ENCODE measurements at regions not wholly inside any gene's neighbourhood (a gene's known extent, or its start where the extent isn't known, plus 50 kb on each side); places are given as distances from the start of the nearest gene placed in this dataset.

DNA sequence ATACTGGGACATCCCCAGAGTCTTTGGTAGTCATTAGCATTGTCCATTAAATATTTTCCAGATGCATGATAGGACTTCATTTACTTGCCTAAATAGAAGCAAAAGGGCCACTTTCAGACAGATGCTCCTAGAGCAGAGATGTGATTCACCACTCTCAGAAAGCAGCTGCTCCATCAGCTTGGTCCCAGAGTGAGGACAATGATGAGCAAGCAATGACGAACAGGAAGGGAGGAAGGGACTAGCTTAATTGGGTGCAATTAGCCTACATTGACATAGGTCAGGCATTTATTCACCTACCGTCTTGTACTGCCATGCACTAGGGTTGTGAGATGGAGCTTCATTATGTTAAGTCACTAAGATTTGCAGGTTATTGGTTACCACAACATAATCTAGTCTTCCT is 85.1 kb upstream of the PLXNA2 start:
- Histone ChIP-seq H3K36me3 (ENCODE audit: control insufficient read depth in 1 of 2, insufficient read depth in 2 of 2, low read depth in 1 of 2, low read length in 2 of 2) (no peaks in the 10 kb centered on the region), H3K79me1 (replicated peaks; ENCODE audit: low read length, poor library complexity, severe bottlenecking) (no peaks in the 10 kb centered on the region), H2BK5ac (ENCODE audit: low read depth, low read length, poor library complexity, severe bottlenecking) (no peak overlapping the region), H3K4me3 (ENCODE audit: insufficient read depth in 1 of 2, low read depth in 1 of 2, low read length in 2 of 2) (no peak overlapping the region), H2BK120ac (ENCODE audit: low read depth, low read length) (no peak overlapping the region), H2AK5ac (ENCODE audit: low read length, severe bottlenecking) (no peak overlapping the region), H3K27ac (ENCODE audit: low read length, poor library complexity, severe bottlenecking) (no peak overlapping the region), H3K4me1 (ENCODE audit: control insufficient read depth, insufficient read depth, low read depth, low read length) (no peaks in the 10 kb centered on the region), H3K18ac (ENCODE audit: low read depth in 1 of 2, low read length in 2 of 2) (no peak overlapping the region), H2BK12ac (ENCODE audit: low read length in 2 of 2) (no peak overlapping the region), H3K4me2 (ENCODE audit: low read length, poor library complexity, severe bottlenecking) (no peak overlapping the region), H3K9me3 (ENCODE audit: control insufficient read depth, low read length) (no peaks in the 10 kb centered on the region), H2AFZ (ENCODE audit: low read depth, low read length) (no peak overlapping the region), H3K27me3 (ENCODE audit: control insufficient read depth in 1 of 2, insufficient read depth in 1 of 2, low read length in 2 of 2) (peaks cover 0 to 8% of the 10 kb centered on the region in 2 experiments), H3K14ac (ENCODE audit: low read length in 2 of 2) (no peak overlapping the region), H3K23ac (ENCODE audit: low read length in 2 of 2) (no peak overlapping the region), H3K4ac (ENCODE audit: low read depth in 1 of 2, low read length in 2 of 2) (no peak overlapping the region), H2BK15ac (ENCODE audit: low read depth, poor library complexity, severe bottlenecking) (no peak overlapping the region), H4K8ac (ENCODE audit: low read length) (no peak overlapping the region), H4K91ac (ENCODE audit: low read length) (no peak overlapping the region), H3K9ac (ENCODE audit: low read length) (no peak overlapping the region)
- 70% methylated on average over 2 of the region's 2 CpGs for WGBS
- DNase-seq: no peak

DNA sequence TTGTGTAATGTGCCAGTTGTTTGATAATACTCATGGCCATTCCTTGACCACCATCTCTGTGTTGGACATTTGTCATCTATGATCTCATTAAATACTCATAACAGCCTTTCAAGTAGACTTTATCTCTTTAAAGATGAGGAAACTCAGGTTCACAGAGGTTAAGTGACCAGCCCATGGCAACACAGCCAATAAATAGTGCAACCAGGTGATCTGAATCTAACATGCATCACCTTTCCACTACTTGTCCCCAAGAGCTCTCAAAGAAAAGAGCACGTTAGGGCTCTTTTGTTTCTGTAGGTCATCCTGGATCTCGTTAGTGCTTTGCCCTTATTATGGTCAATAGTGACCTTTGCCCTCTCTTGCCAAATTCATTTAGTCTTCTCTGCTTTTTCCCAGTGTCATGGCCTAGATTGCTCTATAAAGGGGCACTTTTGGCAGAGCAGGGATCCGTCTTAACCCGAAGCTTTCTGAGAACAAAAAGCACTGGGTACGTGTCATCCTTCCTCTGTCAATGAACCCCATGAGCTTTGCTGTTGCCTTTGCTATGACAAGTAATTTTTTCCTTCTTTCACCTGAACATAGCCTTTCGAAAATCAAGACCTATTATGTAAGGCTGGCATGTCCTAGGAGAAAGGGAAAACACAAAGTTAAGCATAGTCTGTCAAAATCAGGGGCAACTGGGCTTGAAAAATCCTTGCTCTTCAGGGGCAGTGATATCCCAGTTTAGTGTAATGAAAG is 88.0 kb upstream of the PLXNA2 start:
- no peak overlapping the region for H3K4me3 ChIP-seq (ENCODE audit: insufficient read depth in 1 of 2, low read depth in 1 of 2, low read length in 2 of 2)

DNA sequence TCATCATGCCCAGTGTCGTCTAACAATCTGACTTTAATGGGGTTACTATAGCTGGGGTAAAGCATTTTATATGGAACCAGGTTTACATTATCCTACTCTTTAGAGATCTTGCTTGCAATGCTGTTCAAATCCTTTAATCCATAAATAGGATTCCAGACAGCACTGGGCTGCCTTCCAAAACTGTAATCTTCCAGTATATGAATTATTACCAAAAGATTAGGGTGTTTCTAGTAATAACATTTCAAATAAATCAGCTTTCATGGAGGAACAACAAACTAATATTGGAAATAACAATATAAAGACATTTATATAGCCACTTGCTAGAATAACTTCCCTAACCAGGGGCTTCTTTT is 88.6 kb upstream of the PLXNA2 start:
- DNase-seq: no peak
- peaks cover 0 to 4% of the 10 kb centered on the region in 2 experiments for H3K27me3 ChIP-seq (ENCODE audit: control insufficient read depth in 1 of 2, insufficient read depth in 1 of 2, low read length in 2 of 2)
- H2BK12ac ChIP-seq (ENCODE audit: low read length in 2 of 2): no peak overlapping the region
- H3K27ac ChIP-seq (ENCODE audit: low read length, poor library complexity, severe bottlenecking): no peak overlapping the region
- no peak overlapping the region for H4K91ac ChIP-seq (ENCODE audit: low read length)
- no peaks in the 10 kb centered on the region for H3K79me1 ChIP-seq (replicated peaks; ENCODE audit: low read length, poor library complexity, severe bottlenecking)
- H3K14ac ChIP-seq (ENCODE audit: low read length in 2 of 2): no peak overlapping the region
- no peak overlapping the region for H2AFZ ChIP-seq (ENCODE audit: low read depth, low read length)
- H3K4me2 ChIP-seq (ENCODE audit: low read length, poor library complexity, severe bottlenecking): no peak overlapping the region
- no peak overlapping the region for H3K23ac ChIP-seq (ENCODE audit: low read length in 2 of 2)
- H3K9ac ChIP-seq (ENCODE audit: low read length): no peak overlapping the region
- H4K8ac ChIP-seq (ENCODE audit: low read length): no peak overlapping the region
- 70% methylated on average over 1 of the region's 1 CpG for WGBS
- H2BK15ac ChIP-seq (ENCODE audit: low read depth, poor library complexity, severe bottlenecking): no peak overlapping the region
- no peaks in the 10 kb centered on the region for H3K36me3 ChIP-seq (ENCODE audit: control insufficient read depth in 1 of 2, insufficient read depth in 2 of 2, low read depth in 1 of 2, low read length in 2 of 2)
- no peak overlapping the region for H2AK5ac ChIP-seq (ENCODE audit: low read length, severe bottlenecking)
- H3K4ac ChIP-seq (ENCODE audit: low read depth in 1 of 2, low read length in 2 of 2): no peak overlapping the region
- no peaks in the 10 kb centered on the region for H3K4me1 ChIP-seq (ENCODE audit: control insufficient read depth, insufficient read depth, low read depth, low read length)
- no peak overlapping the region for H3K18ac ChIP-seq (ENCODE audit: low read depth in 1 of 2, low read length in 2 of 2)
- H2BK120ac ChIP-seq (ENCODE audit: low read depth, low read length): no peak overlapping the region
- H2BK5ac ChIP-seq (ENCODE audit: low read depth, low read length, poor library complexity, severe bottlenecking): no peak overlapping the region
- no peaks in the 10 kb centered on the region for H3K9me3 ChIP-seq (ENCODE audit: control insufficient read depth, low read length)
- no peak overlapping the region for H3K4me3 ChIP-seq (ENCODE audit: insufficient read depth in 1 of 2, low read depth in 1 of 2, low read length in 2 of 2)

More for the DNA sequence above, 88.0 kb upstream of the PLXNA2 start:
- 64% methylated on average over 6 of the region's 6 CpGs for WGBS
- H3K36me3 ChIP-seq (ENCODE audit: control insufficient read depth in 1 of 2, insufficient read depth in 2 of 2, low read depth in 1 of 2, low read length in 2 of 2): no peaks in the 10 kb centered on the region
- H3K14ac ChIP-seq (ENCODE audit: low read length in 2 of 2): no peak overlapping the region
- no peak overlapping the region for H3K18ac ChIP-seq (ENCODE audit: low read depth in 1 of 2, low read length in 2 of 2)
- no peak overlapping the region for H3K4me2 ChIP-seq (ENCODE audit: low read length, poor library complexity, severe bottlenecking)
- no peak overlapping the region for H3K27ac ChIP-seq (ENCODE audit: low read length, poor library complexity, severe bottlenecking)
- H3K9ac ChIP-seq (ENCODE audit: low read length): no peak overlapping the region
- no peak overlapping the region for H3K23ac ChIP-seq (ENCODE audit: low read length in 2 of 2)
- H2BK120ac ChIP-seq (ENCODE audit: low read depth, low read length): no peak overlapping the region
- no peaks in the 10 kb centered on the region for H3K27me3 ChIP-seq (ENCODE audit: control insufficient read depth in 1 of 2, insufficient read depth in 1 of 2, low read length in 2 of 2)
- no peaks in the 10 kb centered on the region for H3K79me1 ChIP-seq (replicated peaks; ENCODE audit: low read length, poor library complexity, severe bottlenecking)
- H3K9me3 ChIP-seq (ENCODE audit: control insufficient read depth, low read length): no peaks in the 10 kb centered on the region
- no peak overlapping the region for H2AK5ac ChIP-seq (ENCODE audit: low read length, severe bottlenecking)
- H4K91ac ChIP-seq (ENCODE audit: low read length): no peak overlapping the region
- H3K4ac ChIP-seq (ENCODE audit: low read depth in 1 of 2, low read length in 2 of 2): no peak overlapping the region
- no peak overlapping the region for H2AFZ ChIP-seq (ENCODE audit: low read depth, low read length)
- H3K4me1 ChIP-seq (ENCODE audit: control insufficient read depth, insufficient read depth, low read depth, low read length): no peaks in the 10 kb centered on the region
- H2BK12ac ChIP-seq (ENCODE audit: low read length in 2 of 2): no peak overlapping the region
- H4K8ac ChIP-seq (ENCODE audit: low read length): no peak overlapping the region
- no peak overlapping the region for H2BK15ac ChIP-seq (ENCODE audit: low read depth, poor library complexity, severe bottlenecking)
- no peak for DNase-seq
- H2BK5ac ChIP-seq (ENCODE audit: low read depth, low read length, poor library complexity, severe bottlenecking): no peak overlapping the region

DNA sequence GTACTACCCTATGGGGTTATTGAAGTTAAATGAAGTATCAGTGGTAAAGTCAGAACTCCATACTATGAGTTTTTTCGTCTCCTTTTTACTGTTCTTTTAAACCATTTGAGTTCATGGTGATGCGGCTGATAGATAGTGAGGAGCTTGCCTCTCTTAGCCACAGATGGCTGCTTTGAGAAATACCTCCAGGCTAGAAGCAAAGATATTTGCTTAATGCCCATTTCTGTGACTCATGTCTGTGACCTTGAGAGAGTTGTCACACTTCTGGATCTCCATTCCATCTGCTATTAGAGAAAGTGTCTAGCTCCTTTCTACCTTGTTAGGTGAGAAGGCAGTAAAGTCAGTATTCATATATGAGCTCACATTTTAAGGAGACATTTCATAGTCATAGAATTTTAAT is 89.5 kb upstream of the PLXNA2 start:
- Histone ChIP-seq H3K27ac (ENCODE audit: low read length, poor library complexity, severe bottlenecking) (no peak overlapping the region), H3K4me1 (ENCODE audit: control insufficient read depth, insufficient read depth, low read depth, low read length) (no peaks in the 10 kb centered on the region), H2BK12ac (ENCODE audit: low read length in 2 of 2) (no peak overlapping the region), H3K36me3 (ENCODE audit: control insufficient read depth in 1 of 2, insufficient read depth in 2 of 2, low read depth in 1 of 2, low read length in 2 of 2) (no peaks in the 10 kb centered on the region), H3K14ac (ENCODE audit: low read length in 2 of 2) (no peak overlapping the region), H2BK5ac (ENCODE audit: low read depth, low read length, poor library complexity, severe bottlenecking) (no peak overlapping the region), H3K4me3 (ENCODE audit: insufficient read depth in 1 of 2, low read depth in 1 of 2, low read length in 2 of 2) (no peak overlapping the region), H3K9me3 (ENCODE audit: control insufficient read depth, low read length) (no peaks in the 10 kb centered on the region), H3K18ac (ENCODE audit: low read depth in 1 of 2, low read length in 2 of 2) (no peak overlapping the region), H2AFZ (ENCODE audit: low read depth, low read length) (no peak overlapping the region), H3K27me3 (ENCODE audit: control insufficient read depth in 1 of 2, insufficient read depth in 1 of 2, low read length in 2 of 2) (peaks cover 0 to 4% of the 10 kb centered on the region in 2 experiments), H4K8ac (ENCODE audit: low read length) (no peak overlapping the region), H2BK120ac (ENCODE audit: low read depth, low read length) (no peak overlapping the region), H3K9ac (ENCODE audit: low read length) (no peak overlapping the region), H3K23ac (ENCODE audit: low read length in 2 of 2) (no peak overlapping the region), H4K91ac (ENCODE audit: low read length) (no peak overlapping the region), H3K79me1 (replicated peaks; ENCODE audit: low read length, poor library complexity, severe bottlenecking) (no peaks in the 10 kb centered on the region), H2AK5ac (ENCODE audit: low read length, severe bottlenecking) (no peak overlapping the region), H3K4me2 (ENCODE audit: low read length, poor library complexity, severe bottlenecking) (no peak overlapping the region), H3K4ac (ENCODE audit: low read depth in 1 of 2, low read length in 2 of 2) (no peak overlapping the region), H2BK15ac (ENCODE audit: low read depth, poor library complexity, severe bottlenecking) (no peak overlapping the region)
- 100% methylated on average over 2 of the region's 2 CpGs for WGBS
- no peak for DNase-seq

All from mesenchymal stem cell (in vitro differentiated cells and primary cell).